GM19467 (cell line): ENCODE measurements at regions not wholly inside any gene's neighbourhood (a gene's known extent, or its start where the extent isn't known, plus 50 kb on each side); places are given as distances from the start of the nearest gene placed in this dataset.
"Not testable (repeated sequence)": the region's sequence is repeated elsewhere in the genome, so short reads cannot be mapped to it uniquely, and the experiment has no call there.

Experiments
- ATAC-seq: cut with Tn5 transposase; IDR thresholded peaks from one replicate; pipeline ENCODE4 v1.9.1; 2021; ENCODE audit warnings: mild to moderate bottlenecking, moderate library complexity; ENCODE audit not compliant: unreplicated experiment

DNA sequence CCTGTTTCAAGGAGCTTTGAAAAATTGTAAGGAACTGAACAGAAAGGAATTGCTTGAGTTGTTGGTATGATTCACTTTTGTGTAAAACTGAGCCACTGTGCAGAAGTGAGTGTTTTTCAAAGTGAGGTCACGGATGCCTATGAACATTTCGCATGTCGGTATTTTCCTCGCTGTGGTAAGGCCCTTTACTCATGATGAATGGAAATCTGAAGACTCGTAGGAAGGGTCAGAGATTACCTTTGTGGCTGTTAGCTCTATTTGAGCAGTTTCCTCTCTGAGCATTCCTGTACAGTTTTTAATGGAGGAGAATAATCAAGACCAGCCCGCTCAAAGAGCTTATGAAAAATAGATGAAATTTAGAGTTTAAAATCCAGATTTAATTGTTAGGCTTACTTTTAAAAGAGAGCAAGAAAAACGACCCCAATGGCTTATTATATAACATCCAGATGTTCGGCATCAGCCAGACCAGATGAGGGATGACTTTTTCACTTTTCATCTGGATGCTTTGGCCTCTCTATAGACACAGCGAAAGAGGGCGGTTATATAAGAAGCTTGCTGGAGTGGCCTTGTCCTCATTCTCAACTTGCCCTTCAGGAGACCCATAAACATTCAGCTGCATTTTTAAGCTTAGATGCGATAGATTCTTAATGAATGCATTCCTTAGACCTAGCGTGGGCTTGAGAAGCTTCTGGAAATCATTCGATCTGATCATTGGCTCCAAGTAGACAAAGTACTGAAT, 99.5 kb downstream of the CD83 start:
- ATAC-seq: no peak

DNA sequence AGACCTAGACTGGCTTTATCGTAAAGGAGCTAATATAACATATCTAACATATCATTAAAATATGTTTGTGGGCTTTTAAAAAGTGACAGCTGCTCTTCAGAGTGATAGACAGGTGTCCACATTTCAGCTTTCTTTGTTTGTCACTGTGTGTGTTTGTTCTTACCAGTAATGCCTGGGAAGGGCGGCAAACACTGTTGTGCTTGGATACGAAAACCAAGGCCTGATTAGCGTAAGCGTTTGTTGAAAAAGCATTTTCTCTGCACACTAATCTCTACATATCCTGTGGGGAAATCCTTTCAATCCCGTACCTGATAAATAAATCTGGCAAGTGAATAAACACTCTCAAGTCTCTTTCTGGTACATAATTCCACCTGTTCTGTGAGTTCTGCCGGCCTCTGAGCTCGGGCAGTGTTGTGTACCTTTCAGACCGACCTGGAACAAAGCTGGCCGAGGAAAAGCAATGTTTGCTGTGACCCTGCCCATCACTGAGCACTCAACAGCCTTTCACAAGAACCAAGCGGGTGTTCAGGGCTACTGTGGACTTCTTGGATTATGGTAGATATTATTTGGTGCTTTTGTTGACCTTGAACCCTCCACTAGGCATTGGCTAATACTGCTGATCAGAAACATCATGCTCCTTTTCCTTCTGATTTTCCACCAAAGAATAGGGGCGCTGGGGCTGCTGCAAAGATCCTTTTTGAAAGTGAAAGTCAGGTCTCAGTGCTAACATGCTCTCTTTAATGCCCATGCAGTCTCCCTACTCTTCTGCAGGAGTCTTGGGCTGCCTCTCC, 100.4 kb downstream of the CD83 start:
- ATAC-seq: no peak

- no peak for ATAC-seq
Observed at GRCh38 chr6:14218519-14218800, 100.9 kb downstream of the CD83 start.

GRCh38 chr6:14221564-14222279, 104.2 kb downstream of the CD83 start:
- no peak for ATAC-seq

DNA sequence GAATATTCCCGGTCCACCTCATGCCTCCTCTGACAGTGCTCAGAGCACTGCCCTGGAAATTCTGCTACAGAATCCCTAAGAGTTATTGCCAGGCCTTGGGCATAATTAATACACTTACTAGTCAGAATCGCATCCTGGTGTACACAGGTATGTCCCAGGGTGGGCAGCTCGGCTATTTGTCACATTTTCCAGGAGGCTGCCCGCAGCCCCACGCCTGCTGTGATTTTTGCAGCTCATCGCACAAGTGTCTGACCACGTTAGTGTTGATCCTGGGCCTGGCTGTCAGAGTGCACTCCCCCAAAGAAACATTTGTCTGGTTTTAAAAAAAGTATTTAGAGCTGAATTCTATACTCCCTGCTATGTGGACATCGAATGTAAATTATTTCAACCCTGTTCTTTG, 105.4 kb downstream of the CD83 start:
- no peak for ATAC-seq

DNA sequence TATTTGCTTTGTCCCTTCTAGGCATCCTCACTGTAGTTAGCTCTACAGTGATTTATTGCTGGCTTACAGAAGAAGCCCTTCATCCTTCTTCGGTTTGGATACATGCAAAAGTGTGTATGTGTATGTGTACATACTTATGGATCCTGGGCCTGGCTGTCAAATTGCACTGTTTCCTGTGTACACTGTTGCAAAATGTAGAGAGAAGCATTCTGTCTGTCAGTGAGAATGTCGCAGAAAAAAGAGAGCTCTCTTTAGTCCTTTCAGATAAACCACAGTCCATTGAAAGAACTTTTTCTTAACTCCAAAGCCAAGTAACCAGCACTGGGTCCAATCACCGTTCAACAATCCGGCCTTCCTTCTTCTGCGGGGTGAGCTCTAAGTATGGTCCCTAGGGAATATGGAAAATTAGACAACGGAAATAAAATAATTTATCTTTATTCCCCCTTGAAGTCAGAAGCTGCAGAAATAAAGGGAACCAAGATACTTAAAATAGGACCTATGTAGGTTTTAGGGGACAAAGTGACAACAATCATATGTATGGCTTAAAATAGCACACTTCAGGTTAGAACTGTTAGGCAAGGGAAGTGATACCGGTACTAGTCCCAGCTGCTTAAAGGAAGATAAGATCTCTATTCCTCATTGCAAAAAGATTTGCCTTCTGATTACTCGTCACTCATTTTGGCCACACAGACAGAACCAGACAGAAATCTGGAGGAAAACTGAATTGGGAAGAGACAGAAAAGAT, 107.0 kb downstream of the CD83 start:
- ATAC-seq: no peak

DNA sequence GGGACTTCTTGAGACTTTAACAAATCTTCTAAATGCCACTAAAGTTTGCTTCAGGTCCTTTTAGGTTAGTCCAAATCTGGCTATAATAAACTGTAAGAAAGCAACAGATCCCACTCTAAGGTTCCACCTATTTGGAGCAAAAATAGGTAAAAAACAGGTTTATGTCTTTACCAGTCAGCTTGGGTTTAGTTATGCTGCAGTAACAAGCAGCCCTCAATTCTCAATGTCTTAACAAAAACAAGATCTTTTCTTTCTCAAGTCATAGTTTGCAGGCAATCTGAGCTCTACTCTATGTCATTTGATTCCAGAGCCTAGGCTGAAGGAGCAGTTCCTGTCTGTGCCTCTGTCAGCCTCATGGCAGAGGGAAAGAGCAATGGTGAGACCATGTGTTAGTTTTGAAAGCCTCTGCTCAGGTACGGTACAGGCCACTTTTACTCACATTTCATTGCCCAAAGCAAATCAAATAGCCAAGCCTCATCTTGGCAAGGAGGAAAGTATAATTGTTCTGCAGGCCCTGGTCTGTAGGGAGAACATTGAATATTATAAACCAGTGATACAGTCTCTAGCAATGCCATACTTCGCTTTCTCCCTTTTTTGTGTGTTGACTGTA, 108.6 kb downstream of the CD83 start:
- no peak for ATAC-seq

DNA sequence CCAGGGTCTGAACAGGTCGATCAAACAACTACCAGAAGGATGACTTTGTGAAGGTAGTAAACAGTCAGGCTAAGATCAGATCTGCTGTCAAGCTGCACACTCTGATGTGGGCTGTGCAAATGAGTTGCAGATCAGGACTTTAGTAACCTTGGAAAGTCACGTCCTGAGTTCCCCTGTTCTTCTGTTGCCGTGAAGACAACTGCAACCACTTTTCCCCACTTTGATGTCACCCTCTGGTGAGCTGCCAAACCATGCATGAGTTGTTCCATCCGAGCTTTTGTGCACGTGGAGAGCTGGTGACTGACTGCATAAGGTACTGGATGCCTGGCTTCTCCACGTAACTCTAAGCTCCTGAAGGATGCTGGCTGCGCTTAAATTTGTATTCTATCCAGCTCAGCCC, 111.0 kb downstream of the CD83 start:
- ATAC-seq: no peak

GRCh38 chr6:14231071-14231483, 113.5 kb downstream of the CD83 start:
- no peak for ATAC-seq

GRCh38 chr6:14231501-14232280, 114.1 kb downstream of the CD83 start:
- ATAC-seq: no peak

DNA sequence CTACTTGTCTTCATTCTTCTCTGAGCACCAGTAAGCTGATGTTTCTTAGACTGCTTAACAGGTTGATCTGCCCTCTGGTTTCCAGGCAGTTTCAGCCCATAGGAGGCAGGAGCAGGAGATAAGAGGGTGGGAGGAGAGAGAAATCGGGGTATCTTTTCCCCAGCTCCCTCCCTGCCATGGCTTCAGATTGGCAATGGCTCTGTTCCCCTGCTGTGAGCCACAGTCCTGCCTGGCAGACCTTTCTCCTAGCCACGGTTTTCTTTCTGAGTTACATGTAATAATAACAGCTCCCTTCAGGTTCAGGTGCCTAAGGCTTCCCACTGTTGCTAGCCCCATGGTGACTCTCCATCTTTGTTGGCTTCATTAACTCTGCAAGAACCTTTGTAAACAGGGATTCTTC, 115.3 kb downstream of the CD83 start:
- ATAC-seq: no peak

- no peak for ATAC-seq
Observed at GRCh38 chr6:14235653-14236356, 118.2 kb downstream of the CD83 start.

DNA sequence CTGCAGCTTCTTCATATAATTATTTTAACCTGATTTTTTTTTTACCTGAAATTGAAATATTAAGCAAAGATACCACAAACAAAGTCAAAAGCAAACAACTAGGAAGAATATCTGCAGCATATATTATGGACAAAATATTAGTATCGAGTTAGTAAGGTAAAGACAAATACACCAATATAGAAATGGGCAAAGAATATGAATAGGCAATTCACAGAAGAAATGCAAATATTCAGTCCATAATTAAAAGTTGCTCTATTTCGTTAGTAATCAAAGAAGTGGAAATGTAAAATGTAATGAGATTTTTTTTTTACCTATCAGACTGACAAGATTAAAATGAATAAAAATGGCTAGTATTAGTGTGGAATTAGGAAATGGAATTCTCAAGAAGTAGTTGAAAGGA, 121.5 kb downstream of the CD83 start:
- no peak for ATAC-seq

DNA sequence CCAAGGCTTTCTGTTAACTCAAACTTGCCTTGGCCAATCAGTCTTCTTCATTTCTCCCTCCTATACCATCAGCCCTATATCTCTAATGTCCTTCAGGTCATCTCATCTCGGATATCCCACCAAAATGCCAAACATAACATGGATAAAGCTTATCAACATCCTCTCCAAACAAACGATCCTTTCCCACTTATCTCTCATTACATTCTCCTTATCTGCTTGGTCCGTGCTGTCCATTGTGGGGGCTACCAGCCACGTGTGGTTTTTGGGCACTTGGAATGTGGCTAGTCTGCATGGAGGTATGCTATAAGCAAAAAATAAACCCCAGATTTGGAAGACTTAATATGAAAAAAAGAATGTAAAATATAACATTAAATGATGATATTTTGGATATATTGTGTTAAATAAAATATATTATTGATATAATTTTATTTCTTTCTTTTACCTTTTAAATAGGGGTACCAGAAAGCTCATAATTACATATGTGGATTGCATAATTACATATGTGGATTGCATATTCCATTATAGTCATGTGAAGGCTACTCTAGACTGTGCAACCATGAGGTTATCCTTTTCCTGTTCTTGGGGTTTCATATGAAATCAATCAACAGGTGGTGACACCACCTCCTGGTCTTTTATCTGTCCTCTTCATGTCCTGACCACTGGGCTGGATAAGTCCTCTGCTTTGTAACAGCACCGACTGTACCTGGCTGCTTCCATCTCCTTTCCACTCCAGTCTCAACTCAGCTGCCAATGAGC, 123.0 kb downstream of the CD83 start:
- ATAC-seq: no peak

DNA sequence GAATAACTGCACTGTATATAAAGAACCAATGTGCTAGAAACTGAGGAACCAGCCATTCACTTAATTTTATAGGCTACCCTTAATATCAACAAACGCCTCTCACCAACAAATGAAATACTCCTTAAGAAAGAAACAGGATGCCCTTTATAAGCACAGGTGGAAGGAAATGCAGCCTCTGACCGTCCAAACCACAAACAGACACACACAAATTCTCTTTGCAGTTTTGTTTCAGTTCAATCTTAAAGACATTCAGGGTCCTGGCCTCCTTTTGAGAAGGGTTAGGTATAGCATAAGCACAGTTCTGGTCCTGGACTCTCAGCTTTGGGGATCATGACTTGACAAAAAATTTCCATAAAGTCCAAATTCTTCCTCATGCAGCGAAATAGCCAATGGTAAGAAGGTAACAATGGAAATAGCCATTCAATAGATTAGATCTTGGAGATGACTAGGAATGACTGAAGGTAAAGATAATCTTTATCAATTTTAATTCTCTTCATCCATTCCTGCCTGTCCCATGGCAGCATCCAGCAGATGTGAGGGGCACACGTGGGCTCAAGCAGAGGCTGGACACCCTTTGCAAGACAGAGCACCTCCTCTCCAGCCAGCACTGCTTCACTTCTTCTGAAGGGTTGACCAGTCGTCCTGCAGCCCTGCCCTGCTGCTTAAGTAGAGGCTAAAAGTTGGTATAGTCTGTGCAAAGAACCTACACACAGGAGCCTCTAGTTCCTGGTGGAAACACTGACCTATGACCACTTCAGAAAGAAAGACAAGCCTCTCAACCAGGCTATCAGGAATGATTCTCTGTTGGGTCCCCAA, 123.9 kb downstream of the CD83 start:
- ATAC-seq: no peak

DNA sequence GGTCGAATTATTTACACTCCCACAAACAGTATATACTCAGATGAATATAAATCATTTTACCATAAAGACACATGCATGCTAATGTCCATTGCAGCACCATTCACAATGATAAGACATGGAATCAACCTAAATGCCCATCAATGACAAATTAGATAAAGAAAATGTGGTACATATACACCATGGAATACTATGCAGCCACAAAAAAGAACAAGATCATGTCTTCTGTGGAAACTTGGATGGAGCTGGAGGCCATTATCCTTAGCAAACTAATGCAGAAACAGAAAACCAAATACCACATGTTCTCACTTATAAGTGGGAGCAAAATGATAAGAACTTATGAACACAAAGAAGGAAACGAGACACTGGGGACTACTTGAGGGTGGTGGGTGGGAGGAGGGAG, 125.3 kb downstream of the CD83 start:
- not testable (repeated sequence) for ATAC-seq

GRCh38 chr6:14243597-14243996, 126.0 kb downstream of the CD83 start:
- no peak for ATAC-seq

GRCh38 chr6:14246876-14247275, 129.3 kb downstream of the CD83 start:
- ATAC-seq: no peak
